ENCODE measurements at regions not wholly inside any gene's neighbourhood (a gene's known extent, or its start where the extent isn't known, plus 50 kb on each side); places are given as distances from the start of the nearest gene placed in this dataset.

- Histone ChIP-seq H3K27me3 (ENCODE audit: control insufficient read depth, insufficient read depth, low read length) (no peaks in the 10 kb centered on the region), H3K36me3 (ENCODE audit: control insufficient read depth, insufficient read depth, low read length) (no peaks in the 10 kb centered on the region), H3K4me1 (ENCODE audit: control insufficient read depth, insufficient read depth, low read length) (peaks cover 32% of the 10 kb centered on the region), H3K4me3 (ENCODE audit: low read depth, low read length) (no peak overlapping the region), H3K27ac (ENCODE audit: low read depth, low read length) (no peak overlapping the region), H3K9me3 (ENCODE audit: control insufficient read depth, insufficient read depth, low read length) (no peaks in the 10 kb centered on the region)
- 69% methylated on average over 12 of the region's 14 CpGs for WGBS (ENCODE audit: insufficient coverage)
- DNase-seq (ENCODE audit: low read depth in 4 of 6, low spot score in 6 of 6), result no peak
Measured at GRCh38 chr22:17269607-17270261, 50.5 kb upstream of the ADA2 start.

- DNase-seq (ENCODE audit: low read depth in 4 of 6, low spot score in 6 of 6), result no peak
- Histone ChIP-seq H3K4me3 (ENCODE audit: low read depth, low read length) (no peak overlapping the region), H3K4me1 (ENCODE audit: control insufficient read depth, insufficient read depth, low read length) (peaks cover 38% of the 10 kb centered on the region), H3K27me3 (ENCODE audit: control insufficient read depth, insufficient read depth, low read length) (no peaks in the 10 kb centered on the region), H3K27ac (ENCODE audit: low read depth, low read length) (no peak overlapping the region), H3K36me3 (ENCODE audit: control insufficient read depth, insufficient read depth, low read length) (no peaks in the 10 kb centered on the region), H3K9me3 (ENCODE audit: control insufficient read depth, insufficient read depth, low read length) (no peaks in the 10 kb centered on the region)
- 86% methylated on average over 1 of the region's 2 CpGs for WGBS (ENCODE audit: insufficient coverage)
Measured at GRCh38 chr22:17269224-17269606, 50.0 kb upstream of the ADA2 start.

Measured in spinal cord (tissue), 9 donors.